Activated CD4-positive, alpha-beta memory T cell treated with anti-CD3 and anti-CD28 coated beads for 36 hours (primary cell): ENCODE measurements at regions not wholly inside any gene's neighbourhood (a gene's known extent, or its start where the extent isn't known, plus 50 kb on each side); places are given as distances from the start of the nearest gene placed in this dataset.

Source experiments
- CTCF ChIA-PET: fragments of 350-600 bp; sonication (Branson Sonifier 250); formaldehyde crosslinking; loops from one replicate; lab custom pipeline; 2021; ENCODE audit warnings: antibody characterized with exemption, inconsistent platforms; lab: Charles Lee
- POLR2A ChIA-PET: fragments of 350-600 bp; sonication (Branson Sonifier 250); formaldehyde crosslinking; loops from one replicate; lab custom pipeline; 2021; ENCODE audit warnings: antibody characterized with exemption; lab: Charles Lee
- DNase-seq: peaks from one replicate; pipeline ENCODE4 v3.0.0-alpha.2; 2020
- H3K27ac Mint-ChIP-seq: one replicate; pipeline ENCODE4 v1.8.0; 2021; ENCODE audit warnings: mixed read lengths
- H3K27me3 Mint-ChIP-seq: one replicate; pipeline ENCODE4 v1.8.0; 2021; ENCODE audit warnings: mixed read lengths
- H3K36me3 Mint-ChIP-seq: one replicate; pipeline ENCODE4 v1.8.0; 2021; ENCODE audit warnings: mixed read lengths
- H3K4me1 Mint-ChIP-seq: one replicate; pipeline ENCODE4 v1.8.0; 2021; ENCODE audit warnings: low read depth, mixed read lengths
- H3K4me3 Mint-ChIP-seq: one replicate; pipeline ENCODE4 v1.8.0; 2021; ENCODE audit warnings: mild to moderate bottlenecking, mixed read lengths
- H3K9me3 Mint-ChIP-seq: one replicate; pipeline ENCODE4 v1.8.0; 2021; ENCODE audit warnings: mixed read lengths
- intact Hi-C: fragments of 100-400 bp; cut with micrococcal nuclease; formaldehyde crosslinking; loops from one replicate; pipeline ENCODE4 v1.15.1; 2023

- no peak for DNase-seq
- intact Hi-C loops, result no loop called here
- Mint-ChIP-seq H3K4me1 (no peaks in the 10 kb centered on the region), H3K9me3 (no peaks in the 10 kb centered on the region), H3K36me3 (no peaks in the 10 kb centered on the region), H3K27ac (no peak overlapping the region), H3K4me3 (no peak overlapping the region), H3K27me3 (peaks cover 1% of the 10 kb centered on the region)
- ChIA-PET POLR2A (no interaction called here), CTCF (no interaction called here)
These were observed 254.9 kb upstream of the SHH start for GRCh38 chr7:156067156-156067555.

- no peaks in the 10 kb centered on the region for H3K4me1 Mint-ChIP-seq
- peaks cover 1% of the 10 kb centered on the region for H3K27me3 Mint-ChIP-seq
- CTCF ChIA-PET, result no interaction called here
- POLR2A ChIA-PET, result no interaction called here
- DNase-seq, result no peak
- no peaks in the 10 kb centered on the region for H3K36me3 Mint-ChIP-seq
- intact Hi-C loops, result no loop called here
- H3K9me3 Mint-ChIP-seq, result peaks cover 10% of the 10 kb centered on the region
- no peak overlapping the region for H3K4me3 Mint-ChIP-seq
- no peak overlapping the region for H3K27ac Mint-ChIP-seq
These were observed 253.1 kb upstream of the SHH start for GRCh38 chr7:156065400-156065799.

- intact Hi-C loops, result no loop called here
- no peak for DNase-seq
- Mint-ChIP-seq H3K9me3 (peaks cover 10% of the 10 kb centered on the region), H3K27ac (no peak overlapping the region), H3K4me3 (no peak overlapping the region), H3K4me1 (no peaks in the 10 kb centered on the region), H3K27me3 (peaks cover 1% of the 10 kb centered on the region), H3K36me3 (no peaks in the 10 kb centered on the region)
- ChIA-PET POLR2A (no interaction called here), CTCF (no interaction called here)
These were observed 252.7 kb upstream of the SHH start for GRCh38 chr7:156064971-156065386.

GRCh38 chr7:156063241-156063810 is 251.1 kb upstream of the SHH start:
- H3K27ac Mint-ChIP-seq, result no peak overlapping the region
- no peaks in the 10 kb centered on the region for H3K36me3 Mint-ChIP-seq
- no peak for DNase-seq
- intact Hi-C loops, result no loop called here
- no peaks in the 10 kb centered on the region for H3K4me1 Mint-ChIP-seq
- ChIA-PET CTCF (no interaction called here), POLR2A (no interaction called here)
- H3K4me3 Mint-ChIP-seq, result no peak overlapping the region
- H3K27me3 Mint-ChIP-seq, result peaks cover 1% of the 10 kb centered on the region
- H3K9me3 Mint-ChIP-seq, result peaks cover 10% of the 10 kb centered on the region

GRCh38 chr7:156062286-156062685 is 250.0 kb upstream of the SHH start:
- no peaks in the 10 kb centered on the region for H3K4me1 Mint-ChIP-seq
- POLR2A ChIA-PET, result no interaction called here
- no peak for DNase-seq
- no peak overlapping the region for H3K27ac Mint-ChIP-seq
- intact Hi-C loops, result no loop called here
- peaks cover 10% of the 10 kb centered on the region for H3K9me3 Mint-ChIP-seq
- CTCF ChIA-PET, result no interaction called here
- H3K36me3 Mint-ChIP-seq, result no peaks in the 10 kb centered on the region
- H3K27me3 Mint-ChIP-seq, result peaks cover 1% of the 10 kb centered on the region
- no peak overlapping the region for H3K4me3 Mint-ChIP-seq

GRCh38 chr7:156061689-156062255 is 249.5 kb upstream of the SHH start:
- Mint-ChIP-seq H3K4me1 (no peaks in the 10 kb centered on the region), H3K27me3 (peaks cover under 1% of the 10 kb centered on the region), H3K4me3 (no peak overlapping the region), H3K36me3 (no peaks in the 10 kb centered on the region), H3K9me3 (peaks cover 10% of the 10 kb centered on the region), H3K27ac (no peak overlapping the region)
- DNase-seq, result no peak
- intact Hi-C loops, result no loop called here
- POLR2A ChIA-PET, result no interaction called here
- CTCF ChIA-PET, result no interaction called here

- DNase-seq, result no peak
- Mint-ChIP-seq H3K9me3 (peaks cover 10% of the 10 kb centered on the region), H3K27me3 (no peaks in the 10 kb centered on the region), H3K36me3 (no peaks in the 10 kb centered on the region), H3K4me3 (no peak overlapping the region), H3K27ac (no peak overlapping the region), H3K4me1 (no peaks in the 10 kb centered on the region)
- POLR2A ChIA-PET, result no interaction called here
- CTCF ChIA-PET, result no interaction called here
- intact Hi-C loops, result no loop called here
These were observed 248.7 kb upstream of the SHH start for GRCh38 chr7:156060925-156061324.

GRCh38 chr7:156059369-156059768 is 247.1 kb upstream of the SHH start:
- Mint-ChIP-seq H3K9me3 (peaks cover 10% of the 10 kb centered on the region), H3K27me3 (no peaks in the 10 kb centered on the region), H3K27ac (no peak overlapping the region), H3K4me3 (no peak overlapping the region), H3K36me3 (no peaks in the 10 kb centered on the region), H3K4me1 (no peaks in the 10 kb centered on the region)
- CTCF ChIA-PET, result no interaction called here
- intact Hi-C loops, result no loop called here
- no peak for DNase-seq
- POLR2A ChIA-PET, result no interaction called here

- intact Hi-C loops, result no loop called here
- Mint-ChIP-seq H3K4me1 (no peaks in the 10 kb centered on the region), H3K9me3 (peaks cover 10% of the 10 kb centered on the region), H3K27ac (no peak overlapping the region), H3K36me3 (no peaks in the 10 kb centered on the region), H3K4me3 (no peak overlapping the region), H3K27me3 (no peaks in the 10 kb centered on the region)
- CTCF ChIA-PET, result no interaction called here
- DNase-seq, result no peak
- POLR2A ChIA-PET, result no interaction called here
These were observed 246.0 kb upstream of the SHH start for GRCh38 chr7:156058248-156058647.

- H3K4me1 Mint-ChIP-seq, result no peaks in the 10 kb centered on the region
- no peaks in the 10 kb centered on the region for H3K36me3 Mint-ChIP-seq
- H3K27ac Mint-ChIP-seq, result no peak overlapping the region
- no peak for DNase-seq
- intact Hi-C loops, result no loop called here
- H3K27me3 Mint-ChIP-seq, result no peaks in the 10 kb centered on the region
- no peak overlapping the region for H3K4me3 Mint-ChIP-seq
- peaks cover 10% of the 10 kb centered on the region for H3K9me3 Mint-ChIP-seq
- CTCF ChIA-PET, result no interaction called here
- POLR2A ChIA-PET, result no interaction called here
These were observed 244.3 kb upstream of the SHH start for GRCh38 chr7:156056534-156056933.

- intact Hi-C loops, result no loop called here
- Mint-ChIP-seq H3K4me1 (no peaks in the 10 kb centered on the region), H3K27me3 (no peaks in the 10 kb centered on the region), H3K27ac (no peak overlapping the region), H3K4me3 (no peak overlapping the region), H3K36me3 (no peaks in the 10 kb centered on the region), H3K9me3 (no peaks in the 10 kb centered on the region)
- CTCF ChIA-PET, result no interaction called here
- POLR2A ChIA-PET, result no interaction called here
- DNase-seq, result no peak
These were observed 243.1 kb upstream of the SHH start for GRCh38 chr7:156055206-156055822.

- CTCF ChIA-PET, result no interaction called here
- Mint-ChIP-seq H3K4me1 (no peaks in the 10 kb centered on the region), H3K27me3 (no peaks in the 10 kb centered on the region), H3K36me3 (no peaks in the 10 kb centered on the region), H3K4me3 (no peak overlapping the region), H3K27ac (no peak overlapping the region), H3K9me3 (peaks cover 3% of the 10 kb centered on the region)
- POLR2A ChIA-PET, result no interaction called here
- DNase-seq, result no peak
- intact Hi-C loops, result no loop called here
These were observed 239.6 kb upstream of the SHH start for GRCh38 chr7:156051884-156052283.
